K562 (cell line): ENCODE measurements at regions not wholly inside any gene's neighbourhood (a gene's known extent, or its start where the extent isn't known, plus 50 kb on each side); places are given as distances from the start of the nearest gene placed in this dataset.

Experiments
- AFF4 ChIP-seq: sonication (generic); formaldehyde crosslinking; IDR thresholded peaks from 2 replicates; pipeline ENCODE4 v1.8.0; 2023; ENCODE audit warnings: mild to moderate bottlenecking, missing genetic modification reagents
- ATF4 ChIP-seq: fragments of 450-650 bp; formaldehyde crosslinking; IDR thresholded peaks from 2 replicates; pipeline ENCODE4 v1.4.0; 2022; ENCODE audit warnings: mild to moderate bottlenecking, moderate library complexity
- E2F5 ChIP-seq: sonication (generic); formaldehyde crosslinking; IDR thresholded peaks from 2 replicates; pipeline ENCODE4 v1.8.0; 2022; ENCODE audit warnings: mild to moderate bottlenecking, missing genetic modification reagents
- HMG20B ChIP-seq: fragments of 250-450 bp; sonication (Bioruptor Pico); IDR thresholded peaks from 2 replicates; pipeline ENCODE4 v1.5.0; 2021; ENCODE audit warnings: mild to moderate bottlenecking
- PKNOX1 ChIP-seq: fragments of 450-650 bp; IDR thresholded peaks from 2 replicates; pipeline ENCODE4 v1.6.1; 2016
- SMAD3 ChIP-seq: fragments of 450-650 bp; formaldehyde crosslinking; conservative IDR thresholded peaks from 2 replicates; pipeline ENCODE4 v1.4.0; 2020; ENCODE audit warnings: mild to moderate bottlenecking
- TAF1 ChIP-seq: IDR thresholded peaks from 2 replicates; pipeline ENCODE4 v1.6.1; 2011; ENCODE audit warnings: mild to moderate bottlenecking, low read length, moderate library complexity; ENCODE audit not compliant: insufficient read depth, control insufficient read depth, severe bottlenecking; ENCODE audit errors: extremely low read depth
- TFE3 ChIP-seq: fragments of 450-650 bp; formaldehyde crosslinking; IDR thresholded peaks from 2 replicates; pipeline ENCODE4 v1.4.0; 2020; ENCODE audit warnings: mild to moderate bottlenecking, mixed read lengths
- THAP7 ChIP-seq: fragments of 250-450 bp; sonication (Bioruptor Pico); IDR thresholded peaks from 2 replicates; pipeline ENCODE4 v1.5.0; 2021
- ZBTB1 ChIP-seq: sonication (generic); formaldehyde crosslinking; IDR thresholded peaks from 2 replicates; pipeline ENCODE4 v1.8.1; 2023; ENCODE audit warnings: missing genetic modification reagents, low read depth, mild to moderate bottlenecking, borderline replicate concordance
- ZNF445 ChIP-seq: fragments of 250-450 bp; sonication (Bioruptor Pico); IDR thresholded peaks from 2 replicates; pipeline ENCODE4 v1.4.0; 2020; ENCODE audit warnings: low read depth, mild to moderate bottlenecking, moderate library complexity

- no peak for TF ChIP-seq PKNOX1
- TF ChIP-seq E2F5 (CRISPR knock-in tag) = no peak
- no peak for TF ChIP-seq ZNF445
- TF ChIP-seq ZBTB1 (CRISPR knock-in tag) = no peak
- no peak for TF ChIP-seq TAF1
- TF ChIP-seq HMG20B = no peak
- no peak for TF ChIP-seq SMAD3
- TF ChIP-seq TFE3 (CRISPR knock-in tag) = no peak
- no peak for TF ChIP-seq THAP7 (CRISPR knock-in tag)
- no peak for TF ChIP-seq ATF4
- no peak for TF ChIP-seq AFF4 (CRISPR knock-in tag)
These were observed 588.7 kb downstream of the MATN1 start (continued) for GRCh38 chr1:30134466-30135217.
